SK-N-SH (cell line): ENCODE measurements at regions not wholly inside any gene's neighbourhood (a gene's known extent, or its start where the extent isn't known, plus 50 kb on each side); places are given as distances from the start of the nearest gene placed in this dataset.

Experiments
- CTCF ChIA-PET: fragments of 300-600, 350-600 bp; formaldehyde crosslinking; extraction: SDS; loops from one replicate; lab custom pipeline; 2021; lab: Yijun Ruan, JAX
- POLR2A ChIA-PET: fragments of 350-600 bp; sonication (Branson Sonifier 250); formaldehyde crosslinking; extraction: SDS; loops from one replicate; lab custom pipeline; 2020; ENCODE audit warnings: antibody characterized with exemption, inconsistent platforms; lab: Yijun Ruan, JAX
- DNase-seq: peaks from one replicate; pipeline ENCODE4 v3.0.0; 2012
- H2AFZ ChIP-seq: fragments of 200-600 bp; sonication (generic); 2 replicates; pipeline ENCODE4 v1.8.1; 2016; ENCODE audit warnings: antibody characterized with exemption, mild to moderate bottlenecking, low read depth
- H3F3A ChIP-seq: fragments of 200-600 bp; sonication (generic); replicated peaks from 2 replicates; pipeline ENCODE3; 2016; ENCODE audit warnings: antibody characterized with exemption, mild to moderate bottlenecking; ENCODE audit not compliant: insufficient read depth
- H3K27ac ChIP-seq, 2 experiments: fragments of 200-500 bp in 1 of 2; fragments of 200-600 bp in 1 of 2; sonication (Bioruptor generic) in 1 of 2; sonication (generic), shearing (Covaris generic) in 1 of 2; 2 replicates each; pipeline versions ENCODE4 v1.5.1 to v1.6.1; 2014 to 2016; ENCODE audit warnings: low read depth in 2 of 2, inconsistent platforms in 1 of 2, low read length in 1 of 2, mild to moderate bottlenecking in 1 of 2, mixed read lengths in 1 of 2
- H3K27me3 ChIP-seq: fragments of 200-600 bp; sonication (generic), shearing (Covaris generic); 2 replicates; pipeline ENCODE4 v1.6.1; 2016; ENCODE audit warnings: mixed run types; ENCODE audit not compliant: insufficient read depth
- H3K36me3 ChIP-seq, 2 experiments: fragments of 200-500 bp in 1 of 2; fragments of 200-600 bp in 1 of 2; sonication (Bioruptor generic) in 1 of 2; sonication (generic) in 1 of 2; replicated peaks in 1 of 2; 2 replicates each; pipeline versions ENCODE3 to v1.5.1; 2014 to 2016; ENCODE audit warnings: low read length in 1 of 2, mild to moderate bottlenecking in 1 of 2; ENCODE audit not compliant: insufficient read depth in 2 of 2, control insufficient read depth in 1 of 2
- H3K4me1 ChIP-seq, 2 experiments: fragments of 200-500 bp in 1 of 2; fragments of 200-600 bp in 1 of 2; sonication (Bioruptor generic) in 1 of 2; sonication (generic), shearing (Covaris generic) in 1 of 2; 2 replicates each; pipeline versions ENCODE4 v1.5.1 to v1.6.1; 2014 to 2016; ENCODE audit warnings: low read depth in 1 of 2, low read length in 1 of 2, mixed run types in 1 of 2; ENCODE audit not compliant: insufficient read depth in 2 of 2, control insufficient read depth in 1 of 2
- H3K4me2 ChIP-seq: fragments of 200-600 bp; sonication (generic), shearing (Covaris generic); 2 replicates; pipeline ENCODE4 v1.6.1; 2017; ENCODE audit warnings: mixed run types
- H3K4me3 ChIP-seq, 2 experiments: fragments of 200-500 bp in 1 of 2; fragments of 200-600 bp in 1 of 2; sonication (Bioruptor generic) in 1 of 2; sonication (generic), shearing (Covaris generic) in 1 of 2; 2 replicates each; pipeline versions ENCODE4 v1.5.1 to v1.8.1; 2014 to 2016; ENCODE audit warnings: low read depth in 2 of 2, inconsistent platforms in 1 of 2, low read length in 1 of 2, mild to moderate bottlenecking in 1 of 2, mixed read lengths in 1 of 2, moderate library complexity in 1 of 2
- H3K79me2 ChIP-seq: fragments of 200-600 bp; sonication (generic); 2 replicates; pipeline ENCODE4 v1.8.1; 2017; ENCODE audit warnings: mild to moderate bottlenecking; ENCODE audit not compliant: insufficient read depth
- H3K9ac ChIP-seq: fragments of 200-600 bp; sonication (generic); 2 replicates; pipeline ENCODE4 v1.6.1; 2017; ENCODE audit warnings: mixed run types
- H3K9me2 ChIP-seq: fragments of 200-600 bp; sonication (generic); 2 replicates; pipeline ENCODE4 v1.6.1; 2017; ENCODE audit warnings: mixed run types
- H3K9me3 ChIP-seq: fragments of 200-600 bp; sonication (generic); 2 replicates; pipeline ENCODE4 v1.6.1; 2017; ENCODE audit warnings: mixed run types, mild to moderate bottlenecking, moderate library complexity
- H4K20me1 ChIP-seq: fragments of 200-600 bp; sonication (generic); 2 replicates; pipeline ENCODE4 v1.6.1; 2017; ENCODE audit warnings: mild to moderate bottlenecking, mixed run types; ENCODE audit not compliant: insufficient read depth
- JUND ChIP-seq: IDR thresholded peaks from 2 replicates; pipeline ENCODE4 v1.4.0; 2012
- SMC3 ChIP-seq: IDR thresholded peaks from 2 replicates; pipeline ENCODE4 v1.6.1; 2012; ENCODE audit warnings: low read depth, low read length, improper control_type of control experiment
- TAF1 ChIP-seq: IDR thresholded peaks from 2 replicates; pipeline ENCODE4 v1.6.1; 2012; ENCODE audit warnings: low read depth, mild to moderate bottlenecking, low read length, moderate library complexity, borderline replicate concordance
- WGBS: methylation state at CpG from one replicate; pipeline ENCODE4 v1.1.6; 2017; ENCODE audit warnings: low lambda C conversion rate; 5-methylcytosine and 5-hydroxymethylcytosine counted together
- TF ChIP-seq, protein P1 (sequence below): IDR thresholded peaks from 2 replicates; pipeline ENCODE4 v1.4.0; 2012; ENCODE audit warnings: low read depth, borderline replicate concordance
- TF ChIP-seq, protein P2 (sequence below): IDR thresholded peaks from 2 replicates; pipeline ENCODE4 v1.6.1; 2012; ENCODE audit warnings: mild to moderate bottlenecking, low read depth, low read length, moderate library complexity
- TF ChIP-seq, protein P3 (sequence below): fragments of 150-350 bp; IDR thresholded peaks from 2 replicates; pipeline ENCODE4 v1.6.1; 2016; ENCODE audit warnings: mild to moderate bottlenecking, low read depth, low read length

- Histone ChIP-seq H3F3A (no peaks in the 10 kb centered on the region), H3K9ac (no peak overlapping the region), H2AFZ (no peak overlapping the region), H3K9me2 (no peaks in the 10 kb centered on the region), H3K4me2 (no peak overlapping the region), H3K36me3 (no peaks in the 10 kb centered on the region), H3K79me2 (no peaks in the 10 kb centered on the region), H3K4me1 (no peaks in the 10 kb centered on the region; a peak in 1 of 4 replicates), H4K20me1 (no peaks in the 10 kb centered on the region), H3K9me3 (no peaks in the 10 kb centered on the region), H3K4me3 (no peak overlapping the region), H3K27me3 (no peaks in the 10 kb centered on the region), H3K27ac (no peak overlapping the region)
- ChIA-PET CTCF (interaction anchor here (1.1 kb wide), 1 partner anchor 75 kb away, joined by 3 read pairs; no protein-coding TSS in a partner anchor), POLR2A (no interaction called here)
- TF ChIP-seq SMC3 (no peak), JUND (no peak), TAF1 (no peak)
- TF ChIP-seq, protein P1, sequence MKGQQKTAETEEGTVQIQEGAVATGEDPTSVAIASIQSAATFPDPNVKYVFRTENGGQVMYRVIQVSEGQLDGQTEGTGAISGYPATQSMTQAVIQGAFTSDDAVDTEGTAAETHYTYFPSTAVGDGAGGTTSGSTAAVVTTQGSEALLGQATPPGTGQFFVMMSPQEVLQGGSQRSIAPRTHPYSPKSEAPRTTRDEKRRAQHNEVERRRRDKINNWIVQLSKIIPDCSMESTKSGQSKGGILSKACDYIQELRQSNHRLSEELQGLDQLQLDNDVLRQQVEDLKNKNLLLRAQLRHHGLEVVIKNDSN = no peak
- TF ChIP-seq, protein P2, sequence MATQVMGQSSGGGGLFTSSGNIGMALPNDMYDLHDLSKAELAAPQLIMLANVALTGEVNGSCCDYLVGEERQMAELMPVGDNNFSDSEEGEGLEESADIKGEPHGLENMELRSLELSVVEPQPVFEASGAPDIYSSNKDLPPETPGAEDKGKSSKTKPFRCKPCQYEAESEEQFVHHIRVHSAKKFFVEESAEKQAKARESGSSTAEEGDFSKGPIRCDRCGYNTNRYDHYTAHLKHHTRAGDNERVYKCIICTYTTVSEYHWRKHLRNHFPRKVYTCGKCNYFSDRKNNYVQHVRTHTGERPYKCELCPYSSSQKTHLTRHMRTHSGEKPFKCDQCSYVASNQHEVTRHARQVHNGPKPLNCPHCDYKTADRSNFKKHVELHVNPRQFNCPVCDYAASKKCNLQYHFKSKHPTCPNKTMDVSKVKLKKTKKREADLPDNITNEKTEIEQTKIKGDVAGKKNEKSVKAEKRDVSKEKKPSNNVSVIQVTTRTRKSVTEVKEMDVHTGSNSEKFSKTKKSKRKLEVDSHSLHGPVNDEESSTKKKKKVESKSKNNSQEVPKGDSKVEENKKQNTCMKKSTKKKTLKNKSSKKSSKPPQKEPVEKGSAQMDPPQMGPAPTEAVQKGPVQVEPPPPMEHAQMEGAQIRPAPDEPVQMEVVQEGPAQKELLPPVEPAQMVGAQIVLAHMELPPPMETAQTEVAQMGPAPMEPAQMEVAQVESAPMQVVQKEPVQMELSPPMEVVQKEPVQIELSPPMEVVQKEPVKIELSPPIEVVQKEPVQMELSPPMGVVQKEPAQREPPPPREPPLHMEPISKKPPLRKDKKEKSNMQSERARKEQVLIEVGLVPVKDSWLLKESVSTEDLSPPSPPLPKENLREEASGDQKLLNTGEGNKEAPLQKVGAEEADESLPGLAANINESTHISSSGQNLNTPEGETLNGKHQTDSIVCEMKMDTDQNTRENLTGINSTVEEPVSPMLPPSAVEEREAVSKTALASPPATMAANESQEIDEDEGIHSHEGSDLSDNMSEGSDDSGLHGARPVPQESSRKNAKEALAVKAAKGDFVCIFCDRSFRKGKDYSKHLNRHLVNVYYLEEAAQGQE = no peak
- DNase-seq = no peak
Measured at GRCh38 chr12:28950049-28950448, 199.0 kb upstream of the FAR2 start.

- H3K27ac ChIP-seq = no peak overlapping the region
- no peak overlapping the region for H3K4me3 ChIP-seq
- H3K9me2 ChIP-seq = no peaks in the 10 kb centered on the region
- WGBS = 63% methylated on average over 1 of the region's 1 CpG
- H3K9ac ChIP-seq = no peak overlapping the region
- DNase-seq = no peak
- POLR2A ChIA-PET = no interaction called here
- no peak overlapping the region for H3K4me2 ChIP-seq
- no peaks in the 10 kb centered on the region; a peak in 1 of 4 replicates for H3K4me1 ChIP-seq
- TF ChIP-seq, protein P2 = peak; percentile 58; the same call in 1 of the 2 replicates
- TF ChIP-seq, protein P3, sequence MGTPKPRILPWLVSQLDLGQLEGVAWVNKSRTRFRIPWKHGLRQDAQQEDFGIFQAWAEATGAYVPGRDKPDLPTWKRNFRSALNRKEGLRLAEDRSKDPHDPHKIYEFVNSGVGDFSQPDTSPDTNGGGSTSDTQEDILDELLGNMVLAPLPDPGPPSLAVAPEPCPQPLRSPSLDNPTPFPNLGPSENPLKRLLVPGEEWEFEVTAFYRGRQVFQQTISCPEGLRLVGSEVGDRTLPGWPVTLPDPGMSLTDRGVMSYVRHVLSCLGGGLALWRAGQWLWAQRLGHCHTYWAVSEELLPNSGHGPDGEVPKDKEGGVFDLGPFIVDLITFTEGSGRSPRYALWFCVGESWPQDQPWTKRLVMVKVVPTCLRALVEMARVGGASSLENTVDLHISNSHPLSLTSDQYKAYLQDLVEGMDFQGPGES = no peak
- H3K9me3 ChIP-seq = no peaks in the 10 kb centered on the region
- H3K36me3 ChIP-seq = no peaks in the 10 kb centered on the region
- no peaks in the 10 kb centered on the region for H3F3A ChIP-seq
- no peaks in the 10 kb centered on the region for H4K20me1 ChIP-seq
- H3K79me2 ChIP-seq = no peaks in the 10 kb centered on the region
- no peak overlapping the region for H2AFZ ChIP-seq
- no peaks in the 10 kb centered on the region for H3K27me3 ChIP-seq
- CTCF ChIA-PET = no interaction called here
Measured at GRCh38 chr12:28951935-28952334, 197.1 kb upstream of the FAR2 start.
